Upper lobe of left lung (tissue), 6 donors: ENCODE measurements at regions not wholly inside any gene's neighbourhood (a gene's known extent, or its start where the extent isn't known, plus 50 kb on each side); places are given as distances from the start of the nearest gene placed in this dataset.

Experiments
- ATAC-seq, 2 donors: fragments of 200-7000 bp; cut with Tn5 transposase; one replicate each; pipeline ENCODE4 v1.9.1; 2022; ENCODE audit warnings: mild to moderate bottlenecking in 2 of 2, moderate library complexity in 2 of 2; ENCODE audit not compliant: low FRiP score in 2 of 2
- DNase-seq, 2 donors: peaks; one replicate each; pipeline ENCODE4 v3.0.0-alpha.2; 2019 to 2020
- H3K27ac ChIP-seq, 4 donors: fragments of 200-600 bp; sonication (generic); one replicate each; pipeline ENCODE4 v1.5.1; 2016 to 2019
- H3K27me3 ChIP-seq, 4 donors: fragments of 200-600 bp; sonication (generic); one replicate each; pipeline ENCODE4 v1.5.1; 2017 to 2019
- H3K36me3 ChIP-seq, 4 donors: fragments of 200-600 bp; sonication (generic); one replicate each; pipeline ENCODE4 v1.5.1; 2016 to 2019
- H3K4me1 ChIP-seq, 4 donors: fragments of 200-600 bp; sonication (generic); one replicate each; pipeline ENCODE4 v1.5.1; 2018 to 2019
- H3K4me3 ChIP-seq, 4 donors: fragments of 200-600 bp; sonication (generic); one replicate each; pipeline ENCODE4 v1.5.1; 2017 to 2019; ENCODE audit warnings: mild to moderate bottlenecking in 2 of 4, moderate library complexity in 1 of 4
- H3K9me3 ChIP-seq, 4 donors: fragments of 200-600 bp; sonication (generic); one replicate each; pipeline ENCODE4 v1.5.1; 2018 to 2019
- EP300 ChIP-seq, 4 donors: sonication (generic); formaldehyde crosslinking; IDR thresholded peaks; one replicate each; pipeline ENCODE4 v1.5.1; 2017; ENCODE audit warnings: antibody characterized with exemption in 4 of 4, control low read depth in 2 of 4
- POLR2A ChIP-seq, 4 donors: fragments of 450-650 bp; IDR thresholded peaks; one replicate each; pipeline ENCODE4 v1.5.1; 2016 to 2017; ENCODE audit warnings: antibody characterized with exemption in 4 of 4, mild to moderate bottlenecking in 2 of 4
- POLR2AphosphoS5 ChIP-seq, 2 donors: sonication (generic); formaldehyde crosslinking; IDR thresholded peaks; one replicate each; pipeline ENCODE4 v1.5.1; 2017; ENCODE audit warnings: antibody characterized with exemption in 2 of 2
- WGBS, 2 donors: methylation state at CpG; one replicate each; pipeline ENCODE4 v1.1.5; 2017 to 2018; 5-methylcytosine and 5-hydroxymethylcytosine counted together
- TF ChIP-seq, protein P1 (sequence below), 6 experiments: fragments of 450-650 bp in 4 of 6; fragments of 200-600 bp in 2 of 6; sonication (generic) in 2 of 6; IDR thresholded peaks; one replicate each; pipeline ENCODE4 v1.5.1; 2016 to 2019; ENCODE audit warnings: antibody characterized with exemption in 6 of 6
- donor health status: DM: no; HTN: no; CAD: no; lungs with moderate emphysema.
- donor health status: DM: no; HTN: yes; CAD: no; lungs with severe emphysema.

GRCh38 chr2:35082072-35082471 is 1273.5 kb upstream of the CRIM1 start:
- H3K4me3 ChIP-seq, result no peak overlapping the region
- 84% methylated on average over 4 of the region's 4 CpGs for WGBS, 2 donors
- DNase-seq (no peak), ATAC-seq (no peak)
- TF ChIP-seq POLR2AphosphoS5 (IDR thresholded peaks at IDR 0.05), result no peak
- no peak for TF ChIP-seq POLR2A (IDR thresholded peaks at IDR 0.05)
- TF ChIP-seq, protein P1, sequence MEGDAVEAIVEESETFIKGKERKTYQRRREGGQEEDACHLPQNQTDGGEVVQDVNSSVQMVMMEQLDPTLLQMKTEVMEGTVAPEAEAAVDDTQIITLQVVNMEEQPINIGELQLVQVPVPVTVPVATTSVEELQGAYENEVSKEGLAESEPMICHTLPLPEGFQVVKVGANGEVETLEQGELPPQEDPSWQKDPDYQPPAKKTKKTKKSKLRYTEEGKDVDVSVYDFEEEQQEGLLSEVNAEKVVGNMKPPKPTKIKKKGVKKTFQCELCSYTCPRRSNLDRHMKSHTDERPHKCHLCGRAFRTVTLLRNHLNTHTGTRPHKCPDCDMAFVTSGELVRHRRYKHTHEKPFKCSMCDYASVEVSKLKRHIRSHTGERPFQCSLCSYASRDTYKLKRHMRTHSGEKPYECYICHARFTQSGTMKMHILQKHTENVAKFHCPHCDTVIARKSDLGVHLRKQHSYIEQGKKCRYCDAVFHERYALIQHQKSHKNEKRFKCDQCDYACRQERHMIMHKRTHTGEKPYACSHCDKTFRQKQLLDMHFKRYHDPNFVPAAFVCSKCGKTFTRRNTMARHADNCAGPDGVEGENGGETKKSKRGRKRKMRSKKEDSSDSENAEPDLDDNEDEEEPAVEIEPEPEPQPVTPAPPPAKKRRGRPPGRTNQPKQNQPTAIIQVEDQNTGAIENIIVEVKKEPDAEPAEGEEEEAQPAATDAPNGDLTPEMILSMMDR (IDR thresholded peaks at IDR 0.05), result no peak
- H3K9me3 ChIP-seq, result no peaks in the 10 kb centered on the region
- no peak overlapping the region for H3K27ac ChIP-seq
- H3K27me3 ChIP-seq, result no peaks in the 10 kb centered on the region
- no peaks in the 10 kb centered on the region for H3K4me1 ChIP-seq
- no peaks in the 10 kb centered on the region for H3K36me3 ChIP-seq

- no peaks in the 10 kb centered on the region for H3K4me1 ChIP-seq
- no peak overlapping the region for H3K27ac ChIP-seq
- no peak for TF ChIP-seq POLR2AphosphoS5 (IDR thresholded peaks at IDR 0.05)
- TF ChIP-seq, protein P1 (IDR thresholded peaks at IDR 0.05), result no peak
- H3K9me3 ChIP-seq, result no peaks in the 10 kb centered on the region
- H3K36me3 ChIP-seq, result no peaks in the 10 kb centered on the region
- WGBS, 2 donors, result 73 to 83% methylated on average over 1 of the region's 1 CpG
- H3K27me3 ChIP-seq, result no peaks in the 10 kb centered on the region
- DNase-seq (no peak), ATAC-seq (no peak)
- no peak overlapping the region for H3K4me3 ChIP-seq
Measured at GRCh38 chr2:35081622-35082015, 1274.0 kb upstream of the CRIM1 start.

DNA sequence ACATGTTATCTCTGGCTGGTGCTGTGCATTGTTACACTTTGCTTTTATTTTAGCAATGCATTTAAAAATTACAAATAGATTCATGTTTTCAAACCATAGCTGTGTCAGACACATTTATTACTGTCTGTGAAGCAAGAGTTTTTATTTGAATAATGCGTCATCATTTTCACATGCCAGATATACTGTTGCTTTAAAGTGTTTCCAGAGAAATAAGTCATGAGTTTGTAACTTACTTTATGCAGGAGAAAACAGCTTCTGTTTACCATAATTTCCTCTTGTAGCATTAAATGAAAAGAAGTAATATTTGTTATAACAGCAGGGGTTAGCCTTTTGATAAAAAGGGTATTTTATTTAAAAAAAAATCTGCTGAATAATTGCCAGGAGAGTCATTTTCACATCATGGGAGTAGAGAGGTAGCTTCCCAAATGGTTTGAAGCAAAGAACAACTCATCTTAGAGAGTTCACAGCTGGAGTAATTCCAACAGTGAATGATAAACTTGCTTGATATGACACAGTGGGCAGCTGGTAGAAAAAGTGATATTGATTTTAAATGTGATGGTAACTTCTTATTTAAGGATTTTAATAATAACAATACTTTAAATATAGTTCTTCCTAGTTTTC is 1274.5 kb upstream of the CRIM1 start:
- no peaks in the 10 kb centered on the region for H3K4me1 ChIP-seq
- TF ChIP-seq EP300 (IDR thresholded peaks at IDR 0.05) (no peak), POLR2AphosphoS5 (IDR thresholded peaks at IDR 0.05) (no peak), POLR2A (IDR thresholded peaks at IDR 0.05) (no peak)
- TF ChIP-seq, protein P1 (IDR thresholded peaks at IDR 0.05), result no peak

GRCh38 chr2:35080231-35080910 is 1275.2 kb upstream of the CRIM1 start:
- no peak for DNase-seq
- Histone ChIP-seq H3K27me3 (no peaks in the 10 kb centered on the region), H3K4me3 (no peak overlapping the region), H3K27ac (no peak overlapping the region), H3K36me3 (no peaks in the 10 kb centered on the region), H3K4me1 (no peaks in the 10 kb centered on the region), H3K9me3 (no peaks in the 10 kb centered on the region)
- 63 to 80% methylated on average over 5 of the region's 5 CpGs for WGBS, 2 donors
- no peak for ATAC-seq
- TF ChIP-seq POLR2A (IDR thresholded peaks at IDR 0.05) (no peak), POLR2AphosphoS5 (IDR thresholded peaks at IDR 0.05) (no peak), EP300 (IDR thresholded peaks at IDR 0.05) (no peak)
- TF ChIP-seq, protein P1 (IDR thresholded peaks at IDR 0.05), result no peak

More for the DNA sequence above, 1274.5 kb upstream of the CRIM1 start:
- Histone ChIP-seq H3K27me3 (no peaks in the 10 kb centered on the region), H3K9me3 (no peaks in the 10 kb centered on the region), H3K36me3 (no peaks in the 10 kb centered on the region), H3K27ac (no peak overlapping the region), H3K4me3 (no peak overlapping the region)
- DNase-seq (no peak), ATAC-seq (no peak)
- 69 to 82% methylated on average over 1 of the region's 1 CpG for WGBS, 2 donors

- 79% methylated on average over 1 of the region's 1 CpG; no CpG with 5 or more reads in 1 of the 2 donors for WGBS, 2 donors
- no peaks in the 10 kb centered on the region for H3K4me1 ChIP-seq
- H3K27ac ChIP-seq, result no peak overlapping the region
- no peak for ATAC-seq
- H3K9me3 ChIP-seq, result no peaks in the 10 kb centered on the region
- no peak overlapping the region for H3K4me3 ChIP-seq
- TF ChIP-seq EP300 (IDR thresholded peaks at IDR 0.05) (no peak), POLR2A (IDR thresholded peaks at IDR 0.05) (no peak), POLR2AphosphoS5 (IDR thresholded peaks at IDR 0.05) (no peak)
- TF ChIP-seq, protein P1 (IDR thresholded peaks at IDR 0.05), result no peak
- no peaks in the 10 kb centered on the region for H3K27me3 ChIP-seq
- no peak for DNase-seq
- no peaks in the 10 kb centered on the region for H3K36me3 ChIP-seq
Measured at GRCh38 chr2:35067420-35067819, 1288.2 kb upstream of the CRIM1 start.
